Thymus (tissue), 11 donors: ENCODE measurements at regions not wholly inside any gene's neighbourhood (a gene's known extent, or its start where the extent isn't known, plus 50 kb on each side); places are given as distances from the start of the nearest gene placed in this dataset.

ENCODE experiments used
- DNase-seq, 9 donors: peaks; one replicate each; pipeline ENCODE4 v3.0.0-alpha.2; 2013; ENCODE audit warnings: low spot score in 9 of 9, low read depth in 6 of 9, missing footprints in 1 of 9
- H3K27ac ChIP-seq, 2 donors: one replicate each; pipeline ENCODE4 v1.5.1; 2013; ENCODE audit warnings: control low read depth in 1 of 2, low read depth in 1 of 2, low read length in 1 of 2, mild to moderate bottlenecking in 1 of 2, moderate library complexity in 1 of 2
- H3K27me3 ChIP-seq, 2 donors: one replicate each; pipeline ENCODE4 v1.5.1; 2013; ENCODE audit warnings: low read length in 1 of 2; ENCODE audit not compliant: control insufficient read depth in 2 of 2, insufficient read depth in 1 of 2
- H3K36me3 ChIP-seq, 2 donors: one replicate each; pipeline ENCODE4 v1.5.1; 2013; ENCODE audit warnings: low read length in 1 of 2, mild to moderate bottlenecking in 1 of 2, moderate library complexity in 1 of 2; ENCODE audit not compliant: control insufficient read depth in 2 of 2, insufficient read depth in 2 of 2
- H3K4me1 ChIP-seq, 2 donors: one replicate each; pipeline ENCODE4 v1.5.1; 2013; ENCODE audit warnings: low read length in 2 of 2; ENCODE audit not compliant: control insufficient read depth in 2 of 2, insufficient read depth in 2 of 2
- H3K4me3 ChIP-seq, 2 donors: one replicate each; pipeline ENCODE4 v1.5.1; 2013; ENCODE audit warnings: low read length in 2 of 2, control low read depth in 1 of 2, mild to moderate bottlenecking in 1 of 2
- H3K9me3 ChIP-seq, 2 donors: one replicate each; pipeline ENCODE4 v1.5.1; 2013; ENCODE audit warnings: low read length in 1 of 2, mild to moderate bottlenecking in 1 of 2; ENCODE audit not compliant: control insufficient read depth in 2 of 2, insufficient read depth in 1 of 2
- WGBS: extraction: QIAGEN DNeasy Blood & Tissue Kit; methylation state at CpG from one replicate; pipeline ENCODE4 v1.1.7; 2013; 5-methylcytosine and 5-hydroxymethylcytosine counted together
- donor health status: healthy.

GRCh38 chr4:38449506-38450174 lies 214.4 kb upstream of the KLF3 start:
- H3K27ac ChIP-seq = no peak overlapping the region
- whole genome bisulfite sequencing = 92% methylated on average over 7 of the region's 7 CpGs
- no peaks in the 10 kb centered on the region for H3K36me3 ChIP-seq
- no peaks in the 10 kb centered on the region for H3K27me3 ChIP-seq
- H3K4me3 ChIP-seq = no peak overlapping the region
- DNase-seq = no peak
- H3K9me3 ChIP-seq = no peaks in the 10 kb centered on the region
- no peaks in the 10 kb centered on the region for H3K4me1 ChIP-seq

- Histone ChIP-seq H3K4me3 (no peak overlapping the region), H3K36me3 (no peaks in the 10 kb centered on the region), H3K4me1 (peaks cover 15 to 19% of the 10 kb centered on the region in 2 donors), H3K9me3 (no peaks in the 10 kb centered on the region), H3K27me3 (no peaks in the 10 kb centered on the region), H3K27ac (no peak overlapping the region)
- no peak for DNase-seq
Observed at GRCh38 chr4:38452009-38452408, 212.0 kb upstream of the KLF3 start.

GRCh38 chr4:38452542-38452941 lies 211.5 kb upstream of the KLF3 start:
- WGBS = 94% methylated on average over 3 of the region's 3 CpGs
- H3K4me3 ChIP-seq = no peak overlapping the region
- no peak overlapping the region for H3K27ac ChIP-seq
- H3K27me3 ChIP-seq = no peaks in the 10 kb centered on the region
- H3K4me1 ChIP-seq = peaks cover 15 to 19% of the 10 kb centered on the region in 2 donors
- H3K36me3 ChIP-seq = no peaks in the 10 kb centered on the region
- DNase-seq = no peak
- H3K9me3 ChIP-seq = no peaks in the 10 kb centered on the region

GRCh38 chr4:38453253-38453881 lies 210.6 kb upstream of the KLF3 start:
- Histone ChIP-seq H3K27ac (no peak overlapping the region), H3K9me3 (no peaks in the 10 kb centered on the region), H3K36me3 (no peaks in the 10 kb centered on the region), H3K4me3 (no peak overlapping the region), H3K27me3 (no peaks in the 10 kb centered on the region), H3K4me1 (peaks cover 15 to 19% of the 10 kb centered on the region in 2 donors)
- DNase-seq = no peak
- WGBS = over 99% methylated on average over 3 of the region's 3 CpGs

DNA sequence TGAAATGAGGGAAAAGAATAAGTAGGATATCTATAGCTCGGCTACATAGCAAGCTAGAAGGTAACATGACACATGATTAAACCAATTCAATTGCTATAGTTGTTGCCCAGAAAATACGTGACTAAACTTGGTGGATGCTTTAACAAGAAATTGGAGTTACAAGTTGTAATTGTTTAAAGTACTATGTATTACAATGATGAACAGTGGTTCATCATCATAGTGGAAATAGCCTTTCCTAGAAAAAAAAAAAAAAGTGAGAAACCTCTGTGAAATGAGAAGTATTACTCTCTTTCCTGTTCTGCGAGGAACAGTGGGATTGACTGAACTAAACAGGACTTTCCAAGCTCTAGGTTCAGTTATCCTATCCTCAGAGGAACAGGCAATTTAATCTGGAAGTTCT lies 209.7 kb upstream of the KLF3 start:
- WGBS = 96% methylated on average over 3 of the region's 3 CpGs

GRCh38 chr4:38455092-38455862 lies 208.7 kb upstream of the KLF3 start:
- peak; percentile 8 to 75 (median 40) for DNase-seq
- no peak overlapping the region for H3K4me3 ChIP-seq
- H3K27me3 ChIP-seq = no peaks in the 10 kb centered on the region
- WGBS = 58% methylated on average over 7 of the region's 7 CpGs
- no peak overlapping the region for H3K27ac ChIP-seq
- H3K36me3 ChIP-seq = no peaks in the 10 kb centered on the region
- H3K4me1 ChIP-seq = peaks cover 15 to 19% of the 10 kb centered on the region in 2 donors
- H3K9me3 ChIP-seq = no peaks in the 10 kb centered on the region

More for the DNA sequence above, 209.7 kb upstream of the KLF3 start:
- H3K27ac ChIP-seq = no peak overlapping the region
- no peaks in the 10 kb centered on the region for H3K36me3 ChIP-seq
- no peak overlapping the region for H3K4me3 ChIP-seq
- no peak for DNase-seq
- H3K4me1 ChIP-seq = peaks cover 15 to 19% of the 10 kb centered on the region in 2 donors
- no peaks in the 10 kb centered on the region for H3K27me3 ChIP-seq
- H3K9me3 ChIP-seq = no peaks in the 10 kb centered on the region

DNA sequence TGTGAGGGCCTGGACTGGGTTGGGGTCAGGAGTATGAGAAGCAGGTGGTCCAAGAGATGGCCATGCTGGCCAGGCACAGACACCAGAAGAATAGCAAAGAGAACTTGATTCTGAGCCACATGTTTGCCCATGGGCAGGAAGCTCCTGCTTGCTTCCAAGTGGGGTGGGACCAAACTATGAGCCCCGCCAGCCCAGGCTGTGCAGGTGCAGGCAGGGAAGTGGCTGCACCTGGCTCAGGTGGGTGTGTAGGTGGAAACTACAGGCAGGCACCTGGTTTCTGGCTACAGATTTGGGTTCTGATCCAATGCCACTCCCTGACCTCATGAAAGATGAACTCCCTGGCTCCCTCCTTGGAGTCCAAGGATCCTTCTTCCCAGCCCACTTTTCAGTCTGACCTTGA lies 207.9 kb upstream of the KLF3 start:
- peaks cover 15 to 19% of the 10 kb centered on the region in 2 donors for H3K4me1 ChIP-seq
- H3K36me3 ChIP-seq = no peaks in the 10 kb centered on the region
- no peaks in the 10 kb centered on the region for H3K27me3 ChIP-seq
- H3K9me3 ChIP-seq = no peaks in the 10 kb centered on the region
- peak in 2 of 9 donors; percentile 6 to 13 for DNase-seq
- H3K27ac ChIP-seq = no peak overlapping the region
- no peak overlapping the region for H3K4me3 ChIP-seq
- WGBS = 93% methylated on average over 1 of the region's 1 CpG

- Histone ChIP-seq H3K36me3 (no peaks in the 10 kb centered on the region), H3K4me1 (peaks cover 2 to 6% of the 10 kb centered on the region in 2 donors), H3K9me3 (no peaks in the 10 kb centered on the region), H3K27me3 (no peaks in the 10 kb centered on the region), H3K27ac (no peak overlapping the region), H3K4me3 (no peak overlapping the region)
- no peak for DNase-seq
- WGBS = 93% methylated on average over 7 of the region's 7 CpGs
Observed at GRCh38 chr4:38461342-38461741, 202.7 kb upstream of the KLF3 start.

DNA sequence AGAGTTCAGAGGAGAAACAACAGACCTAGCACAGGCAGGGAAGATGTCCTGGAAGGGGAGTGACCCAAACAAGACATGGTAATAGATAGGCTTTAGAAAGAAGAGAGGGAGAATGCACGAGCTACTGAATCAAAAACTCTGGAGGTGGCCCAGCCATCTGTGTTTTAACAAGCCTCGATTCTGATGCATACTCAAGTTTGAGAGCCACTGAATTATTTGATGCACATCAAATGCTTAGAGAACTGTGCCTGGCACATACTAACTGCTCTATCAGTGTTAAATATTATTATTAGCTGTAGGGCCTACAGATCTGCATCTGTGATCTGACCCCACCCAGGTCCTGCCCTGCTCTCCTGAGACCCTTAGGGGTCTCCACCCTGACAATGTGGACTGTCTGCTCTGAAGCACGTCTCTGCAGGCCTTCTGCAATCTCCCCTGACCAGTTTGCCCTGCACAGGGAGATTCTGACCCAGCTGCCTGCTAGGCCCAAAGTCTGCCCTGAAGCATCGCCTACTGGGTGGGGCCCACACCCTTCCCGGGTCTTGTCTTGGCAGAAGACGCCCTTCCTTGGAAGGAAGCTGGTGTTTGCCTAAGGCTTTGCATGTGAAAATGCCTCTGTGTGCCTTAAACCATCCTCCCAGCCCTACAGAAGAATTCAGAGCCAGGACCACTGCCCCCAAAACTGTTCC lies 201.5 kb upstream of the KLF3 start:
- H3K9me3 ChIP-seq = no peaks in the 10 kb centered on the region
- no peaks in the 10 kb centered on the region for H3K36me3 ChIP-seq
- H3K27me3 ChIP-seq = no peaks in the 10 kb centered on the region
- H3K4me3 ChIP-seq = no peak overlapping the region
- H3K27ac ChIP-seq = no peak overlapping the region
- 93% methylated on average over 6 of the region's 6 CpGs for WGBS
- H3K4me1 ChIP-seq = no peaks in the 10 kb centered on the region
- no peak for DNase-seq
